HK-2 (cell line): ENCODE measurements at regions not wholly inside any gene's neighbourhood (a gene's known extent, or its start where the extent isn't known, plus 50 kb on each side); places are given as distances from the start of the nearest gene placed in this dataset.

Experiments
- DNase-seq: peaks from one replicate; pipeline ENCODE4 v3.0.0-alpha.2; 2018; ENCODE audit not compliant: unreplicated experiment

DNA sequence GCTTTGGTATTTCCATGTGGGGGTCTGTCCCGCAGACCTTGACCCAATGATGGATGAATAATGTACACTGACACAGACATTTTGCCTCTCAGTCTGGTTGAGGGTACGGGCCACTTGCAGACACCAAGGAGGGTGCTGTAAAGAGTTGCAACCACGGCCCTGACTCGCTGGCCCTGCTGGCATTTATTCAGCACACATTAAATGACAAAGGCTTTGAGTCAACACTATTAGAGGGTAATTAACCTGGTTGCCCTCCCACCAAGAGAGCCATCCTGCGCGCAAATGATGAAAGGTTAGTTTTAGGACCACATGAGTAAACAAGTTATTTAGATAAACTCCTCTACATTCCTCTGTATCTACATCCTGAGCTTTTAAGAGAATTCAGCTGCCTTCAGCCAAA lies 308.9 kb upstream of the MMS22L start:
- no peak for DNase-seq

GRCh38 chr6:97594844-97595243 lies 311.8 kb upstream of the MMS22L start:
- DNase-seq, result no peak

DNA sequence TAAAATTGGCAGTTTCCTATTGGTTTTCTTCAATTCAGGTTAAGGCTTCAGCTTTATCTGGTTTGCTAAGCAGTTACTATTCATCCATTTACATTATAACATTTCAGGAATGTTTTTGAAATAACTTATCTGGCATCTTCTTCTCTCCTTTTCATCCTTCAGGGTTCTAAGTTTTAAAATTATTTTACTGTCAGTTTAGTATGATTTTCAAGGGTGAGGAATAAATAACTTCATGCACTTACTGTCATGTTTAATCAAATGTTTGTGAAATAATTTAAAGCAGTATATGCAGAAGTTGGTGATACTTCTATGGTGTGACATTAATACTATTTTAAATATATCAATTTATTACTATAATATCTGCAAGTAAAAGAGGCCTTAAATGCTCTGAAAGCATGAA lies 338.1 kb upstream of the MMS22L start:
- no peak for DNase-seq

DNA sequence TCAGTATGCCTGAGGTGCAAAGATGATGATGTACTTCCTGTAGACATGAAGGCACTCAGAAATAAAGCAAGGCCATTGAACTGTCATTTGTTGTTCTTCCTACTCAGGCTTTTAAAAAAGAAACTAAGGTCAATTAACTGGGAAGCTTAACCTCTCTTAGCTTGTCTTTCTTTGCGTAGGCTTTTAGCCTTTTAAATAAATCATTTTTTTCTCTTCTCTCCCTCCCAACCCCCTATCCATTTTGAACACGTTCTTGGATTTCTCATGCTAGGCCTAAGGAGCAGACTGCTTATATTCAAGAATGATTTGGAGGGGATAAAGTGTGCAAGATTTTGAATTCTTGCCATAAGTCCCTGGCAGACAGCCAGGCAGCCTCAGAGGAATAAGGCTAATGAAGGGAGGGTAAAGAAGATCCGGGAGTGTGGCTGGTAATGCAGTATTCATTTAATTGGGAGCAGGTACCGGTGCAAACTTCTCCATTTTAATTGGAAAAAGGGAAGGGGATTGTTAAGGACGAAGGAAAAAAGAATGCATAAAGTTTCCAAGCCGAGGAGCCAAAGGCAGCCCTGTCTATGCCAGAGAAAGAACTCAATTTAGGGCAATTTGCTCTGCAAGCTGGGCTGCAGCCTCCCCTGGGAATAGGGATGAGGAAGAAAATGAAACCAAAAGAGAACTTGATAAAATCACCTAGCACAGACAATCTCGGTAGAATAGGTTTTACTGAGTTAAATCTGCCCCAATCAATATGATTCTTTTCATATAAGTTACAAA lies 343.8 kb upstream of the MMS22L start:
- no peak for DNase-seq

DNA sequence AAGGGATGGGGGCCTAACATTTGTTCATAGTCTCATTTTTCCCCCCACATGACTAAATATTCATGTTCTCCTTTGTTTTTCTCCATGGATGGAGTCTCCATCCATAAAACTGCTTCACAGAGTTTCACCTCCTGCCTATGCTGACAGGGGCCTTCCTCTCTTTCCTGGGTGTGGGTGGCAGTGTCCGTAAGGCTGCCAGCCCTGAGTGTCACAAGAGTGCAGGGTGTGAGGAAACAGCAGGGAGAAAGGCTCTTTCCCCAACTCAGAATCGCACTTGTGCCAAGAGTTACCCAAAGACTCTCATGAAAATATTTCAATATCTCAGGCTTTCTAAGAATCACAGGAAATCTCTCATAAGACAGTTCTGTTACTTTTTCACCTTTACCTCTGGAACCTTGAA lies 346.2 kb upstream of the MMS22L start:
- DNase-seq, result no peak

DNA sequence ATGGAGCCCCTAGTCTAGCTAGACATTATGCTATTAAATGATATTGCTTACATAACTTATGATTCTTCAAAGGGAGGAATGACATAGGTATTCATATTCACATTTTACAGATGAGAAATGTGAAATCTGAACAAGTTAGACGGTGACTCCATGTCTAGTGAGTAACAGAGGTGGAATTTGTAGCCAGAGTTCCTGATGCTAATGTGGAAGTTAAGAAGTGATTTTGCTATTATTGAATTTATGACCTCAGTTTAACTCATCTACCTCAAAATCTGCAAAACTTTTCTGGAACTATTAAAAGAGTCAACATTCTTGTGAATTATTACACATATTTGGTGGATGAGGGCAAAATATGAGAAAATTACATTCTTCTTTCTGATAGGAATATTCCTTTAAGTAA lies 347.6 kb upstream of the MMS22L start:
- no peak for DNase-seq

DNA sequence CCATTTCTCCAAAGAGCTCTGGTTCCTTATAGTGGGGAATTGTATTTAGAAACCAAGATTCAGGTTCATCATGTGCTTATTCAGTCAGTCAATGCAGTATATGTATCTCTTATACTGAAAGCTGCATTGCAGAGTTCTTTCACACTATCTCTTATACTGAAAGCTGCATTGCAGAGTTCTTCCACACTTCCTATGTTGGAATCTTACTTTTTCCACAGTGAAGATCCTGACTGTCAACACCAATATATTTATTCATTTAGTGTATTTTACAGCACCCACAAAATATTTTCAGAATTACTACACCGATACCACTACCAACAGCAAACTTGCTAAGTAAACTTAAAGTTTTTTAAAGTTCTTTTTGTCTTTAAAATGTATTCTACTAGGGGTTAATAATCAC lies 349.3 kb upstream of the MMS22L start:
- no peak for DNase-seq

- DNase-seq, result no peak
Measured at GRCh38 chr6:97639702-97640101, 356.7 kb upstream of the MMS22L start.

- no peak for DNase-seq
Measured at GRCh38 chr6:97644353-97644752, 361.3 kb upstream of the MMS22L start.

DNA sequence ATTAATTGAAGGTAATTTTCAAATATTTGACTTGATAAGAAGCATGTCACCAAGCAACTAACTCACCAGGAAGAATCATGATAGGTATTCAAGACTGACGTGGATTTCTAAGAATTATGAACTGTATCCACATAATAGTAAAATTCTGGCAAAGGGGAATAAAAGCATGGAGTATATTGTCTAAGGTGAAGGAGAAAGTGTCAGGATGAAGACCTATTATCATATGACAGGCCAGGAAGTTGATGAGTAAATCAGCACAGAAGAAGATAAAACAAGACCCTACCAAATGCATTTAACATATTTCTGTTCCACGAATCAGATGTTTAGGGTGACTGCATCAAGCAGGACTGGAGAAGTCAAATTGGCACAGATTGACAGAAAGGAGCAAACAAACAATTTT lies 362.7 kb upstream of the MMS22L start:
- no peak for DNase-seq

DNA sequence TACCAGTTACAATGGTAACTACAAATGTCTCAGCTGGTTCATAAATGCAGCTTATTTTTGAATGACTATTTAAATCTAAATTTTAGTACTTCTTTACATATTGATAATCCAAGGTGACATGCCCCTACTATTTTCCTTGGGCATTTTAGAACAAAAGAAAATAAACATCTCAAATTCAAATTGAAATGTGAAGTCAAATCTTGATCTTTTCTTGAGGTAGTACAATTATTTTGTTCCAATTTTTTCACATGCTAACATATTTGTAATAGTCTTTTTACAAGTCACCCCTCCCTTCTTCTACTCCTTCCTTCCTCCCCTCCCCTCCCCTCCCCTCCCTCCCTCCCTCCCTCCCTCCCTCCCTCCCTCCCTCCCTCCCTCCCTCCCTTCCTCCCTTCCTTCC lies 370.1 kb upstream of the MMS22L start:
- no peak for DNase-seq

- no peak for DNase-seq
Measured at GRCh38 chr6:97653517-97653916, 370.5 kb upstream of the MMS22L start.

GRCh38 chr6:97654674-97655073 lies 371.7 kb upstream of the MMS22L start:
- DNase-seq, result no peak

DNA sequence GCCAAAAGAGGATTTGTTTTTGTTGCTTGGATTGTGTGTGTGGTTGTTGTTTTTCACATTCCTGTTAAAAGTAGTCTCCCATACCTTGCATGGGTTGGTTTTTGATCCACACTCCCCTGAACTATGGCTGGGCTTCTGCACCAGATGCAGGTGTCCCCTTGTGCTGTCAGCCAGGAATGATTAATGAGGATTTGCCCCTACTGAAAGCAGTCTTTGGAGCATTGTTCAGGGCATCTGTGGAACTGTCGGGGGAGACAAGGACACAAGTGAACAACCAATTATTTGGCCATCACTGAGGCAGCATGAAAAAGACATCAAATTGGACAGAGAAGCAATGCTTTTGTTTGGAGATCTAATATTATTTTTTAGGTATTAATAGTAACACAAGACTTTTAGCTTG lies 373.2 kb upstream of the MMS22L start:
- DNase-seq, result no peak

- DNase-seq, result no peak
Measured at GRCh38 chr6:97656706-97657350, 373.8 kb upstream of the MMS22L start.

GRCh38 chr6:97658090-97658489 lies 375.1 kb upstream of the MMS22L start:
- no peak for DNase-seq

DNA sequence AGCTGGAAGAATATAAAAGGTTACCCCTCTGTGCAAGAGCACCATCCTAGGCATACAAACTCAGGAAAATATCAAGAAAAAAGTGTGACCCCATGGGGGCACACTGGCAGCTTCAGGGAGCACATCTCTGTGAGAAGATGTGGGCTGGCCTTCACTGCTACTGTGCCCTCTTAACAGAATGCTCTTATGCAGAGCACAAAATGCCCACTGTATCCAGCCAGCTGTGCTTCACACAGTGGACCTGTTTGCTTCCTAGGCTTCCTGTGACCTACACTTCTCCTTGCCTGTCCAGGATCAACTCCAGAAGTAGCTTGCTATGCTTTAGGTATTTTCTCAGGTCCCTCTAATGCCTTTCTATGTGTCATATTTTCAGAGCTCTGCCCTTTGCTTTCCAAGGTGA lies 380.2 kb upstream of the MMS22L start:
- no peak for DNase-seq

DNA sequence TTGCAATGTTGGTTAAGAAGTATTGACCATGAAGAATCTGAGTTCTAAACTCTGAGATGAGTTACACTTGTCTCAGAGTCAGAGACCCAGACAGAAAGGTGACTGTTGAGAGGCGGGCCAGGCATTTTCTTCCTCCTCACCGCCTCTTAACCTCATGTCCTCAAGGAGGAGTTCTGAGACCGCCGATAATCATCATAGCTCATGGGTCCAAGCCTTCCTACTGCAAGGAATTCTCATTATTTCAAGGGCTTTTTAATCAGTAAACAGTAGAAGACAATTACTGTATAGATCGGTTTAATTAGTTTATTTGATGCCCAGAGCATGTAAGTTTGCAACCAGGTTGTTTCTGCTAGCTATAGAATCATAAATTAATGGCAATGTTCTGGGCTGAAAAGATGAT lies 382.4 kb upstream of the MMS22L start:
- no peak for DNase-seq

GRCh38 chr6:97666889-97667288 lies 383.9 kb upstream of the MMS22L start:
- DNase-seq, result no peak

GRCh38 chr6:97668716-97669115 lies 385.7 kb upstream of the MMS22L start:
- DNase-seq, result no peak

- no peak for DNase-seq
Measured at GRCh38 chr6:97669191-97670031, 386.4 kb upstream of the MMS22L start.

DNA sequence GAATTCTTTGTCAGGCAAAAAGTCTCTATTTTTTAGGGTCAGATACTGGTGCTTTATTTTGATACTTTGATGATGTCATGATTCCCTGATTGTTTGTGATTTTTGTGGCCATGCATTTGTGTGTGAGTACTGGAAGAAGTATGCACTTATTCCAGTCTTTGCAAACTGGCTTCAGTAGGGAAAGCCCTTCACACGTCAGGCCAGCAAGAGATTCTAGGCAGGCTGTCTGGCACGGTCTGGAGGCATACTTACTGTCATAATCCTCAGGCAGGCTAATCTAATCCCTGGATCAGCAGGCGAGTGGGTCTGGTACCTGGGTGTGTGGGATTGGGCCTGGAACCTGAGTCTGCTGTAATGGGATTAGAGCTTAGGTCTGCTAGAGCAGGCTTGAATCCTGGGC lies 391.8 kb upstream of the MMS22L start:
- no peak for DNase-seq

- DNase-seq, result no peak
Measured at GRCh38 chr6:97677626-97678025, 394.6 kb upstream of the MMS22L start.
